ENCODE measurements at regions not wholly inside any gene's neighbourhood (a gene's known extent, or its start where the extent isn't known, plus 50 kb on each side); places are given as distances from the start of the nearest gene placed in this dataset.
"Not testable (repeated sequence)": the region's sequence is repeated elsewhere in the genome, so short reads cannot be mapped to it uniquely, and the experiment has no call there.

DNA sequence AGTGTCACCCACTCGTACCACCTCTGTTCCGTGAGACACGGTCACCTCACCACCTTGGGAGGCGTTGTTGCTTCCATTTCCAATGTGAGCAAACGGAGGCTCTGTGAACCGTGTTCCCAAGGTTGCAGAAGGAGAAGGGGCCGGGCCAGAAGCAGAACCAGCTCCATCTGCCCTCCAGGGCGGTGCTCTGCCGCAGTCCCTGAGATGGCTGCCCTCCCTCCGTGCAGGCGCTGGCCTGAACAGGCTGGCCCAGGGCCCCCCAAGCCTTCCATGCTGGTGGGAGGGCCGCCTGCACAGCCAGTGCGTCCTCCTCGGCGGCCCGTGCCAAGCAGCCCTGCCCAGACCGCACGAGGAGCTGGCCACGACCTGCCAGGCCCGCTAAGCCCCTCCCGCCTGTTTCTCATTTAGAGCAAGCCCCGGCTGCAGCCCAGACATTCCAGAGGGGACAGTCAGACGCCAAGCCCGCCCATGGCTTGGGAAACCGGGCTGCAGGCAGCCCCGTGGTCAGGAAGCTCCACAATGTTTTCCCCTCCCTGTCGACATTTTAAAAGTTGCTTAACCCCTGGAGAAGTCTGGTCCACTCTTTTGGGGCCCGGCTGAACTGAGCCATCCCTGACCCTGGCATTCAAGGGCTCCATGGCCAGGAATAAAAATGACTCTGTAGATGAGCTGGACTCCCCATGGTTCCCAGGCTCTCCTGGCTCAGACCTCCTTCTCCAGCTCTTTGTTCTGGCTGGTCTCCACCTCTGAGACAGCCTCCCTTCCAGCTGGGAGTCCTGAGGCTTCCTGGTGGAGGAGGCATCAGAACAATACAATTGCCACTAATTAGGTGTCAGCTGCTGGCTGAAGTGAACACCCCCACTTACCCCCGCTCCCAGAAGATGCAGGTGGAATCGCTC lies 236.0 kb downstream of the BCL11B start:
- Mint-ChIP-seq H3K9me3 (no peaks in the 10 kb centered on the region), H3K27ac (no peak overlapping the region), H3K4me3 (no peak overlapping the region), H3K36me3 (no peaks in the 10 kb centered on the region), H3K4me1 (no peaks in the 10 kb centered on the region)
- ATAC-seq (no peak), DNase-seq (ENCODE audit: low spot score in 2 of 2) (no peak)

- DNase-seq (ENCODE audit: low spot score in 2 of 2): no peak
- no peak overlapping the region for H3K4me3 Mint-ChIP-seq
- no peaks in the 10 kb centered on the region for H3K36me3 Mint-ChIP-seq
- H3K4me1 Mint-ChIP-seq: peaks cover 5% of the 10 kb centered on the region
- no peak for ATAC-seq
- H3K27ac Mint-ChIP-seq: no peak overlapping the region
- H3K9me3 Mint-ChIP-seq: no peaks in the 10 kb centered on the region
These were observed 235.2 kb downstream of the BCL11B start for GRCh38 chr14:99036611-99037293.

DNA sequence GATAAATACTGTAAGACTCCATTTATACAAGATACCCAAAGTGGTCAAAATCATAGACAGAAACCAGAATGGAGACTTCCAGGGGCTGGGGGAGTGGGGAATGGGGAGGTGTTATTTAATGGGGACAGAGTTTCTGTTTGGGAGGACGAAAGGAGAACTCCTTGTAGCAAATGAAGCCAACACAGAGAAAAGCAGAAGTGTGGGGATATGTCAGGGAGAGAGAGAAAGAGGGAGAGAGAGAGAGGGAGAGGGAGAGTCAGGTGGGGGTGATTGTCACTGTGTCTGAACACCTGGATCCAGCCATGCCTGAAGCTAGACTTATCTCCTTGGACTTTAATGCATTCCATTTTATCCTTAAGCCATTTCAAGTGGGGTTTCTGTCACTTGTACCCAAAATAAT lies 234.7 kb downstream of the BCL11B start:
- not testable (repeated sequence) for H3K4me1 Mint-ChIP-seq; DNase-seq (ENCODE audit: low spot score in 2 of 2); H3K27ac Mint-ChIP-seq; H3K36me3 Mint-ChIP-seq; H3K4me3 Mint-ChIP-seq; ATAC-seq; H3K9me3 Mint-ChIP-seq

DNA sequence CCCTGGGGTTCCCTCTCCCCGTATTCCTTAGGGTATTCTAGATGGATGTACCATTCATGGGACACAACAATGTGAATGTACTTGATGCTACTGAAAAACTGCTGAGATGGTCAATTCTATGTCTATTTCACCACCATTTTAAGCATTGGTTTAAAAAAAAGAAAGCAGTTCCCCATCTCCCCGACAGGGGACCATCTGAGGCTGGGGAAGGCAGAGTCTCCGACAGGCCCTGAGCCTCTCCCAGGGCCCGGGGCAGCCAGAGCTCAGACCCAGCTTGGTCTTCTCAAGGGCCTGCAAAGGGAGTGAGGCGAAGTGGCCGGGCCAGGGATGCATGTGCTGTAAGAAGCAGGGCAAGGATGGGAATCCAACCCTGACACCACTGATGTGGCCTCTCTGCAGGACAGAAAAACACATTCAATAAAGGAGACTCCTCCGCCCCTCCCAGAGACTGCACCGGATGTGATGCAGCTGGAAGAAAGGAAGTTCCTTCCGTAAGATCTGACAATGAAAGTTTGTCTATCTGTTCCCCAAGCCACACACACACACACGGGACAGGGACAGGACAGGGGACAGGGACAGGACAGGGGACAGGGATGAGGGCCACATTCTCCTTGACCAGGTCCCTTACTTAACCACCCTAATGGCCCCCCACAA lies 234.1 kb downstream of the BCL11B start:
- ATAC-seq (no peak), DNase-seq (ENCODE audit: low spot score in 2 of 2) (no peak)
- Mint-ChIP-seq H3K4me3 (no peak overlapping the region), H3K4me1 (peaks cover 5% of the 10 kb centered on the region), H3K27ac (no peak overlapping the region), H3K9me3 (no peaks in the 10 kb centered on the region), H3K36me3 (no peaks in the 10 kb centered on the region)

- peaks cover 5% of the 10 kb centered on the region for H3K4me1 Mint-ChIP-seq
- DNase-seq (ENCODE audit: low spot score in 2 of 2) (no peak), ATAC-seq (no peak)
- no peaks in the 10 kb centered on the region for H3K9me3 Mint-ChIP-seq
- H3K4me3 Mint-ChIP-seq: no peak overlapping the region
- H3K36me3 Mint-ChIP-seq: no peaks in the 10 kb centered on the region
- H3K27ac Mint-ChIP-seq: no peak overlapping the region
These were observed 233.6 kb downstream of the BCL11B start for GRCh38 chr14:99038431-99038820.

DNA sequence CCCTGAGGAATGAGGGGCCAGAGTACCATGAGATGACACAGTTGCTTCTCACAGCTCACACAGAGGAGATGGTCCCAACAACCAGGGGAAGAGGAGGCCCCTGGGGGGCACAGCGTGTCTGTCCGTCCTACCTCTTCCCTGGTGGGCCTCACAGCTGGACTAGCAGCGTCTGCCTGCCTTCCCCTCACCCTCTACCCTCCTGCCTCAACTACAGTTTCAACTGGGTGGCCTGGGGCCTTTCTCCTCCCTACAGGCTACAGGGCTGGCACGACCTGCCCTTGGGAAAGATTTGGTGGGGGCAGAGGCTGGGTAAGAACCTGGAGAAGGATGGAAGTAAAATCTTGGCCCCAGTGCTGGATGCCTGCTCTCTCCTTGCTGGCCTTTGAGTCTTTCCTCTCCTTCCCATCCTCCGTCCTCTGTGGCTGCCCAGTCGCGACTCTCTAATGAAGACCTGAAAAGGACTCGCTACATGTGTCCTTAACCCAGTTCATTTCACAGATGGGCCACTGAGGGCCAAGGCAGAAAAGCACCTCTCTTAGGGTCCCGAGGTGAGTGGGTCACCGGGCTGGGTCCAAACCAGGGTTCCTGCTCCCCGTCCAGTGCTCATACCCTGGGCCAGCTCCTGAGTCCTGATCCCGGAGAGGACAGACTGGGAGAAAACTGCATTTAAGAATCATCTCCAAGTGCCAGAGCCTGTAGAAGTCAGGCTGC lies 232.5 kb downstream of the BCL11B start:
- DNase-seq (ENCODE audit: low spot score in 2 of 2) (no peak), ATAC-seq (no peak)
- no peak overlapping the region for H3K4me3 Mint-ChIP-seq
- no peak overlapping the region for H3K27ac Mint-ChIP-seq
- no peaks in the 10 kb centered on the region for H3K36me3 Mint-ChIP-seq
- peaks cover 5% of the 10 kb centered on the region for H3K4me1 Mint-ChIP-seq
- H3K9me3 Mint-ChIP-seq: no peaks in the 10 kb centered on the region

DNA sequence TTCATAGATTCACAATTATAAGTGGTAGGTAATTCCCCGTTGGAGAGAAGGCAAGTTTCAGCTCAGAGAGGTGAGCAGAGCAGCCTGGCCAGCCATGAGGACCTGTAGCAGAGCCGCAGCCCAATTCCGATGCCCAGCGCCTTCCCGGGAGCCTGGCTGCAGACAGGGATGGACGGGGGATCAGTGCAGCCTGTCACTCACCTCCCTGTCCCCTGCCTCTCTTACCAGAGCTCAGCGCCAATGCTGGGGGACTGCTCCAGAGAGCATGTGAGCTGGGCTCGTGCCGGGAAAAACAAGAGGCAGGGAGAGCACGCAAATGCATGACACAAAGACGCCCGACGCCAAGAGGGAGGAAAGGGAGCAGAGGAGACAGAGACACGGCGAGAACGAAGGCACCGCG lies 231.9 kb downstream of the BCL11B start:
- no peaks in the 10 kb centered on the region for H3K36me3 Mint-ChIP-seq

DNA sequence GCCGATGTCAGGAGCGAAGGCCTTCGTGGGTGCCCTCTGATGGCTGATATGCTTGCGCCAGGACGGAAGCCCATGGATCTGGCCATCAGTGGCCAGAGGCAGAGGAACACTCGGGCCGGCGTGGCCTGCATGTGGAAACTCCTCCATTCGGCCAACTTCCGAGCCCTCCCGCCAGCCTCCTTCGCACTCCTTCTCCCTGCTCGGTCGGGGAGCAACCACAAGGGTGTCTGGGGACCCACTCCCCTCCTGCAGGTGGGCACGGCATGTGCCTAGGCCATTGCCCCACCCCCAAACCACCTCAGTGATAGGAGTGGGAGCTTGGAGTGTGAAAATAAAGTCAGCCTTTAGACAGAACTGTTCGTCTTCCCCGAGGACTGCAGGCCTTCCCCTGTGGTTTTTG lies 231.3 kb downstream of the BCL11B start:
- DNase-seq (ENCODE audit: low spot score in 2 of 2): no peak
- Mint-ChIP-seq H3K9me3 (no peaks in the 10 kb centered on the region), H3K4me3 (no peak overlapping the region), H3K4me1 (peaks cover 5% of the 10 kb centered on the region), H3K36me3 (no peaks in the 10 kb centered on the region), H3K27ac (no peak overlapping the region)
- no peak for ATAC-seq

More for the DNA sequence above, 231.9 kb downstream of the BCL11B start:
- H3K27ac Mint-ChIP-seq: no peak overlapping the region
- H3K4me1 Mint-ChIP-seq: peaks cover 5% of the 10 kb centered on the region
- no peaks in the 10 kb centered on the region for H3K9me3 Mint-ChIP-seq
- ATAC-seq (no peak), DNase-seq (ENCODE audit: low spot score in 2 of 2) (no peak)
- no peak overlapping the region for H3K4me3 Mint-ChIP-seq

DNA sequence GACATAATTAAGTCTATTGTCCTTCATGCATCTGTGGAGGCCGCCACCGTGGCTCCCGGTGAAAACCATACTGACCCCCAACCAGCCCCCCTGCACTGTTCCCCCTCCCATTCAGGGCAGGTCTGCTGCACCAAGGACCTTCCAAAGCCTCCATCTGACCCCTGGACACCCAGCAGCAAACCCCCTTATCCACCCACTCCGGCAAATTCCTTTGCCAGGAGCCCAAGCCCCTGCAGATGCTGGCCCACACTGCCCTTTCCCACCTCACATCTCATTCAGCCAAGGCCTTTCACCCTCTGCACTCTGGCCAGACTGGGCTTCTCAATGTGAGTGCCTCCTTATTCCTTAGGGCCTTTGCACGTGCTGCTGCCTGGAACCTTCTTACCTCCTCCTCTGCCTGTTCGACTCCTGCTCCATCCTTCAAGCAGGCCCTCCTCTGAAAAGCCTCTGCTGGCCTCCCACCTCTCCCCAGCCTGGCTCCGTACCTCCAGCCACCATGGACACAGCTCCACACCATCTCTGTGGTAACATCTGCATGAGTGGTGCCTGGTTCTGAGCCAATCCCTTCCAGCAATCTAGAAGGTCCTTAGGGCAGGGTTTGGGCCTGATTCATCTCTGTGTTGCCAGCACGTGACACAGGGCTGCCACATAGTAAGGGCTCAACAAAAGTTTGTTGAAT lies 230.7 kb downstream of the BCL11B start:
- no peak overlapping the region for H3K27ac Mint-ChIP-seq
- no peak for DNase-seq (ENCODE audit: low spot score in 2 of 2)
- H3K4me3 Mint-ChIP-seq: no peak overlapping the region
- no peaks in the 10 kb centered on the region for H3K9me3 Mint-ChIP-seq
- no peak for ATAC-seq
- H3K36me3 Mint-ChIP-seq: no peaks in the 10 kb centered on the region
- peaks cover 5% of the 10 kb centered on the region for H3K4me1 Mint-ChIP-seq

GRCh38 chr14:99041820-99042174 lies 230.2 kb downstream of the BCL11B start:
- ATAC-seq (no peak), DNase-seq (ENCODE audit: low spot score in 2 of 2) (no peak)
- Mint-ChIP-seq H3K4me1 (peaks cover 10% of the 10 kb centered on the region), H3K36me3 (no peaks in the 10 kb centered on the region), H3K27ac (no peak overlapping the region), H3K9me3 (no peaks in the 10 kb centered on the region), H3K4me3 (no peak overlapping the region)

GRCh38 chr14:99042381-99043266 lies 229.4 kb downstream of the BCL11B start:
- no peaks in the 10 kb centered on the region for H3K9me3 Mint-ChIP-seq
- DNase-seq (ENCODE audit: low spot score in 2 of 2): no peak
- no peak for ATAC-seq
- H3K4me3 Mint-ChIP-seq: no peak overlapping the region
- peaks cover 12% of the 10 kb centered on the region for H3K4me1 Mint-ChIP-seq
- H3K36me3 Mint-ChIP-seq: no peaks in the 10 kb centered on the region
- no peak overlapping the region for H3K27ac Mint-ChIP-seq

DNA sequence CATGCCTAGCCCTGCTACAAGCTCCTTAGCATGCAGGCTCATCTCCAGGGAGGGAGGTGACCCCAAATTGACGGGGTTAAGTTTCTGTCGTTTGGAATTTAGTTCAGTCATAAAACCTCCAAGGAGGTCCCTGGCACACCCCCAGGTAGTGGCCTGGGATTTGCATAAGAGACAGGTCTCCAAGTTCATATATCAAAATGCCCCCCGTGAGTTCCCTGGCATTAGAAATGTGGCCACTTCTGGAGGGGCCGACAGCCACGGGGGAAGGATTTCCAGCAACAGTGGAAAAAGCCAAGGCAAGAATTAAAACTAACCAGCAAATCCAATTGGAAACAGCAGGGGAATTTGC lies 228.8 kb downstream of the BCL11B start:
- Mint-ChIP-seq H3K4me3 (no peak overlapping the region), H3K4me1 (peaks cover 17% of the 10 kb centered on the region), H3K36me3 (no peaks in the 10 kb centered on the region), H3K27ac (no peak overlapping the region), H3K9me3 (no peaks in the 10 kb centered on the region)
- DNase-seq (ENCODE audit: low spot score in 2 of 2): no peak
- ATAC-seq: no peak

DNA sequence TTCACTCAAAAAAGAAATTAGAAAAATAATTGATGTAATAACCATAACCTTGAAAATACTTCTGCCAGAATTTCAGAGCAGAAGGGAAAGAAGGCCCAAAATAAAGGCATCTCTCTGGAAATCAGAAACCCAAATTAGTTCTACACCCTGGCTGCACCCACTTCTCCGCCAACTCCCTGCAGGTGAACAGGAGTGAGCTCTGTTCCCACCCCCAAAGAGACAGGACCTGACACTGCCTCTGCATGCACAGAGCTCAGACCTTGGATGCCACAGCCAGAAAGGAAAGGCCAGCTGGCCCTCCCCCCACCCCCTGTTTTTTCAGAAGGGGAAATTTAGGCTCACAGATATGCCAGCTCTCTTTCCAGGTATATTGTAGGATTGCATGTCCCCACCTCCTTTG lies 228.2 kb downstream of the BCL11B start:
- no peak for DNase-seq (ENCODE audit: low spot score in 2 of 2)
- no peaks in the 10 kb centered on the region for H3K36me3 Mint-ChIP-seq
- no peaks in the 10 kb centered on the region for H3K9me3 Mint-ChIP-seq
- H3K4me1 Mint-ChIP-seq: peaks cover 22% of the 10 kb centered on the region
- H3K4me3 Mint-ChIP-seq: no peak overlapping the region
- no peak for ATAC-seq
- no peak overlapping the region for H3K27ac Mint-ChIP-seq

DNA sequence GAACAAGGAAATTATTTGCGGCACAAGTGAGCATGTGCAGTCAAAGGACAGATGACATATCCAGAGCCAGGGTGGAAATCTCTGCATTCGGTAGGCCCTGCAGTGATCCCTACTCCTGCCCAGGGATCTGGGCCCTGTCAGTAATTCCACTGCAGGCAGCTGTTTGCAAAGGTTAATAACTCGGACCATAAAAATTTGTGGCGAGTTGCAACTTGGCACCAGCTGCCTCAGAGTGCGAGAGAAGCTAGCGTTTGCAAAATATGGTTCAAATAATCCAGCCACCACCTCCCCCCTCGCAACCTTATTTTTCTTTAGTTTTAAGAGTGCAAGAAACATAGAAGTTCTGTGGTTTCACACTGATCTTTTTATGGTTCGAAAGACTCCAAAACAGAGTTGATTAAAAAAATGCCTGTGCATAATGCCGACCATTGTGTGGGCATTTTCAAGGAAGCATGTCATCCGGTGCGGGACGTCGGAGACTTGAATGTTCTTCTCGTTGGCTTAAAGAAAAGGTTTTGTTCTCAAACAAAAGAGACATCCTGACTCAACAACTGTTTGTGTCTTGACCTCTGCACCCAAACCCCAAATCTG lies 224.5 kb downstream of the BCL11B start:
- peaks cover 41% of the 10 kb centered on the region for H3K4me1 Mint-ChIP-seq
- no peak overlapping the region for H3K27ac Mint-ChIP-seq
- peaks cover 14% of the 10 kb centered on the region for H3K9me3 Mint-ChIP-seq
- no peak overlapping the region for H3K4me3 Mint-ChIP-seq
- no peaks in the 10 kb centered on the region for H3K36me3 Mint-ChIP-seq
- DNase-seq (ENCODE audit: low spot score in 2 of 2) (no peak), ATAC-seq (no peak)

All from stimulated activated effector memory CD8-positive, alpha-beta T cell treated with anti-CD3 and anti-CD28 coated beads, Interleukin-12 subunit alpha, Interleukin-12 subunit beta, amount 100 ng/mL, for 72 hours (primary cell).